ENCODE measurements at regions not wholly inside any gene's neighbourhood (a gene's known extent, or its start where the extent isn't known, plus 50 kb on each side); places are given as distances from the start of the nearest gene placed in this dataset.

DNA sequence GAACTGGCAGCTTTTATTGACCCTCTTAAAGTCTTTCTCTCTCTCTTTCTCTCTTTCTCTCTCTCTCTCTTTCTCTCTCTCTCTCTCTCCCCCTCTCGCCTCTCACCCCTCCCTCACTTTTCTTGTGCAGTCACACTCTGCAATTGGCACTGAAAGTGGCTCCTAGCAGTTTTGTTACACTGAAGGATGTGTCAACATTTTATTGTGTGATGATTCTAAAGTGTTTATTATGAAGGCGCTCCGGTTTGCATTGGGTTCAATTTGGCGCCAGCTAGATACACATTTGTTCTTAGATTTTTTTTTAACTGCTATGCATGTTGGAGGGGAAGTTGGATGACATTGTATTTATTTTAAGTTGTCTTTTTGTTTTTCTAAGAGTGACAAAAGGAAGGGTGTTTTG lies 64.0 kb upstream of the CHRM3 start:
- DNase-seq = no peak

DNA sequence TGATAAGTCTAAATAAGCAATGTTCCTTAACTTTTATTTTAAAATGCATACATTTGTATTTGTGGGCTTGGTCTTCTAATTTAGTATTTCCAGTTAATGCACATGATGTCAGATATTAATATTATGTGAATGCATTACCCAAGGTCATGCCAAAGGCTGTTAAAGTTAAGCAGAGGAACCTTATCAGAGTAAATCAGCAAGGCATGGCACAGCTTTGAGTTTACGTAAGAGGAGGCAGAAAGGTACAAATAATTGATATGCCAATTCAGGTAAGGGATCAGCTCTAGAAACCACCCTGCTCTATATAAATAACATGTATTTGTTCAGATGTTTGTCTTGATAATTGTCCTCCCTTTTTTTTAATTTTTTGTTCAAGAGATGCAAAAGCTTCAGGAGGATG lies 64.5 kb upstream of the CHRM3 start:
- DNase-seq = no peak

DNA sequence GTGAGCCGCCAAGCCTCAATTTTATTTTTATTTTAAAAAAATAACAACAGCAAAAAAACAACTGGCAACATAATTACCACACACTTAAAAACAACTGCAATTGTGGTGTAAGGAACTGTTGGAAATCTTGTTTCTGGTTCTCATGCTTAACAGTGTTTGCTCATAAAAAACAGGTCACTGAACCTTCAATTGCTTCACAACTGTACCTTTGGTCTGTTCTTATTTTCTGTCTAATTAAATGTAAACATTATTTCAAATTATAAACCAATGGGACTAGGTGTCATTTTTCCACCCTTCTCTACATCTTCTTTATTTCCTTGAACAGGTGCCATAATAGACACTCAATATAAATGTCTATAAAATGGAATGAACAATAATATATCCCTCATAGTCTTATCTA lies 68.4 kb upstream of the CHRM3 start:
- DNase-seq = no peak

DNA sequence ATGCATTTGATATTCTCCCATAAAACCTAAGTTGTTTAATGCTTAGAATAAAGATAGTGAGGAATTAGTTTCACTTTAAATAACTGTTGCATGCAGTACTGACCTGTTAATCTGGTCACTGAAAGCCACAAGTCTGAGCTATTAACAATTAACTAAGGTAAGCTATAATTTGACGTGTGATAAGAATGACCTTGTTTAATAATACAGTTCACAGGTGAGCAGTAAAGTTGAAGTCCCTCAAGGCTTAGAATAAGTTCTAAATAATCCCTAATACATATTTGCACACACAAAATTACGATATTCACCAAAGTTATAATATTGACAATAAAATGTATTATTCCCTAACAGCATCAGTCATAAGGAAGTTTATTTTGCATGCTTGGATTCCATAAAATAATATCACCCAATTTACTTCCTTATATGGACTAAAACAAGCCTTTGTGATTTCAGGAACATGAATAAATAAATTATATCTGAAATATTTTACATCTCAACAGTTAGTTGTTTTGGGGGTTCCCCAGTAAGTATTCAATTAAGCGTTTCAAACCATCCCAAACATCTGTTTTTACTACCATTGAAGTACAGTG lies 70.6 kb upstream of the CHRM3 start:
- no peak for DNase-seq

DNA sequence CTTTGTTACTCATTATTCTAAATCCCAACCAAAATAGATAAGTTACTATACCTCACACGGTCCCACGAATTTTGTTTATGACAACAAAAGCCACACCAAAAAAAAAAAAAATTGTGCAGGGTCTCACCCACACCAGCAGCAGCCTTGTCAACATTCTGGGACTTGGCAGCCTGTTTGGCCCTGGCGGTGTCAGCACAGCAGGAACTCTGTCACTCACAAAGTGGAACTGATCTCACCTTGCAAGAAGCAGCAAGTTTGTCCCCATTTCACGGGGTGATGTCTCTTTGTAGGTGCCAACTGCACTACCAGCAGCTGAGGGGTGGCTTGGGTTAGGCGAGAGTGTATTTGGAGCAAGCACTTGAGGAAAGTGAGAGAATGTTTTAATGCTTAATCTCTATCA lies 75.0 kb upstream of the CHRM3 start:
- no peak for DNase-seq

DNA sequence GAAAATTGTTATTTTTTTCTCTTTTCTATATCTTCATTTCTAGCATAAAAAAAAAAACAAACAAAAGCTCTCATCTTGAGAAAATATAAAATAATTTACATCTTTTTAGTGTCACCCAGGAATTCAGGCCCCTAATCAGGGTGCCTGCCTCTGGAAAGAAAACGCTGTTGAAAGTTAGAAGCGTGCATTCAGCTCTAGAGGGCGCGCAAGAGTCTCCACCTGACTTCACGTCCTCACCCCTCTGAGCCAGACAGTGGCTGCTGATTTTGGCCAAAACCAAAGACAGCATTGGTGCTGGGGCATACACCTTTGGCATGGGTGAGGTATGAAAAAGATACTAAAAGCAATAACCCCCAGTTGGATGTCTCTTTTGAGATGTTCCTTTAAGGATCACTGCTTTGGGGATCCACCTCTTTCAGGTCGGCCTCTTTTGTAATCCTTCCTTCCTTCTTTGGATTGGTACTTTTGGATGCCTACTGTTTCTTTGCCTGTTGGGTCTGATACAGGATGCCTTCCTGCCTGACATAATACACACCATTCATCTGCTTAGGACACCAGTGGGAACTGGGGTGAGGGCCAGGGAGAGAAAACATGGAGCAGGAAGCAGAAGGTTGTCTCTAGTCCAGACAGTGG lies 77.6 kb upstream of the CHRM3 start:
- peak; percentile 3 for DNase-seq

DNA sequence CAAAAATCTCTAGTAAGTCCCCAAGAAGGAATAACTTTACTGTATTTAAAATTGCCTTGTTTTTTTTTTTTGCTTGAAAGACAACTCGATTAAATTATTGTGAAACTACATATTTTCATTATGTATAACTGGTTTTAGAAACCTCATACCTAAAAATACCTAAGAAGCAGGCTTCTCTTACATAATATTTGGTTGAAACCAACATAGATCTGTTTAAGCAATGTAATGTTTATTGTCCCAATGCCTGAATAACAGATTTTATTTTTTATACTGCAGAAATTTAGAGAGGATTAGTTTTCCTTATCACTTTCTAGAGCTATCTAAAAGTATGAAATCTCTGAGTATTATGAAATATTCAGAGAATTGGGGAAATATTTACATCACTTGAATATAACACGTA lies 78.5 kb upstream of the CHRM3 start:
- no peak for DNase-seq

DNA sequence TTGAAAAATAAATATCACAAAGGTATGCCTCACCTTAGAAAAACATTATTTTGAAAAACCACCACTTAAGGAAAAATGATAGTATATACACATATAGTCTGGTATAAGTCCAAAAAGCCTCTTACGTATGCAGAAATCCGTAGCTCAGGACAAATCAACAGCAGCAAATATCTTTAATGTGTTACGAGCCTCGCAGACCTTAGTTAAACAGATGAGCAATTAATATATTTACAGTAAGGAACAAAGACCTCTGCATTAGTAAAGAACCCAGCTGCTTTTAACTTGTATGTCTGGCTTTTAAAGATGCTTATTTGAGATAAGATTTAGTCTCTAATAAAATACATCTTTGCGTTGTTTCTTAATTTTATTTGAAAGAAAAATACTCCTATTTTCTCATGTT lies 79.9 kb upstream of the CHRM3 start:
- no peak for DNase-seq

DNA sequence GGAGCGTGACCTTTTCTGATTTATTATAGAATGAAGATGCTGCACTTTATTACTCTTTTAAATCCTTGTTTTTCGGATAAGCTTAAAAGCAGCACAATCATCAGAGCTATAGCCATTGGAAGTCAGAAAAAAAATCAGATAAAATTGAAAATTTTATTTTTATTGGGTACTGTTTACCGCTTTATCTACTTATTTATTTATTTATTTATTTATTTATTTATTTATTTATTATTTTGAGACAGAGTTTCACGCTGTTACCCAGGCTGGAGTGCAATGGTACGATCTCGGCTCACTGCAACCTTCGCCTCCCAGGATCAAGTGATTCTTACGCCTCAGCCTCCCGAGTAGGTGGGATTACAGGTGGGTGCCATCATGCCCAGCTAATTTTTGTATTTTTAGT lies 83.1 kb upstream of the CHRM3 start:
- no peak for DNase-seq

DNA sequence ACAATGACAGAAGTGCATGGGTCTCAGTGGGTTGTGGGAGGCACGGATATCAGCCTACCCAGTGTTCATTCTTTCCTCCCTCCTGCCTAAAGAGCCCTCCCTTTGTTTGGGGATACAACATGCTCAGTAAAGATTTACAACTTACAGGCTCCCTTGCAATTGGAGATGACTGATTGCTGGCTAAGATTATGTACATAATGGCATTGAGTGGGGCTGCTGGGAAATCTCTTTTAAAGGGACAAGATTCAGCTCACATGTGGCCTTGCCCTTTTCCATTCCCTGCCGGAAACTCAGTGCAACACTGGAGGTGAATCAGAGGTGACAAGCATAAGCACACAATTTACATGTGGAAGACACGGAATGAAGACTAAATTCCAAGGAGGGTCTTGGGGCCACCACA lies 83.7 kb upstream of the CHRM3 start:
- no peak for DNase-seq

DNA sequence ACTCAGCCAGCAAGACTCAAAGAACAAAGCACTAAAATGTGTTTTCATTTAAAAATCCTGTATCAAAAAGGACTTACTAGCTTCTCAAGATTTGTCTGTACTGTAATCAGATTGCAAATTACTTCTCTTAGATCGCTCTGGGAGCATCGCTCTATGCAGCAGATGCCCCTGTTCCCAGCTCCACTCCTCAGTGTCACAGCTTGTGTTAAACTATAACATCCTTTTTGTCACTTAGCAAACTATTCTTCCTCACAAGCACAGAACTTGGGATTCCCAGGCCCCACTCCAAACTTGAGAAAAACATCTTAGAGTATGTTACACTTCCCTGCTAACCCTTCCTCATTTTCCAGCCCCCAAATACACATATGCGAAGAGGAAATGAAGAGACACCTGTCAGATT lies 85.1 kb upstream of the CHRM3 start:
- no peak for DNase-seq

DNA sequence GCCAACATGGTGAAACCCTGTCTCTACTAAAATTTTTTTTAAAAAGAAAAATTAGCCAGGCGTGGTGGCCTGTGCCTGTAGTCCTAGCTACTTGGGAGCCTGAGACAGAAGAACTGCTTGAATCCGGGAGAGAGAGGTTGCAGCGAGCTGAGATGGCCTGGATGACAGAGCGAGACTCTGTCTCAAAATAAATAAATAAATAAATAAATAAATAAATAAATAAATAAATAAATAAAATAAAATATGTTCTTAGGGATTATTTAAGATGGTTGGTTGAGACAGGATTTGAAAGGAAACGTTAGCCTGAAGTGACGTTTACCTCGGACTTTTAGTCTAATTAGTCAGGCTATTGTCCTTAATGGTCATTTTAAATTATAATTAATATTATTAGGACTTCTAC lies 88.5 kb upstream of the CHRM3 start:
- DNase-seq = no peak

DNA sequence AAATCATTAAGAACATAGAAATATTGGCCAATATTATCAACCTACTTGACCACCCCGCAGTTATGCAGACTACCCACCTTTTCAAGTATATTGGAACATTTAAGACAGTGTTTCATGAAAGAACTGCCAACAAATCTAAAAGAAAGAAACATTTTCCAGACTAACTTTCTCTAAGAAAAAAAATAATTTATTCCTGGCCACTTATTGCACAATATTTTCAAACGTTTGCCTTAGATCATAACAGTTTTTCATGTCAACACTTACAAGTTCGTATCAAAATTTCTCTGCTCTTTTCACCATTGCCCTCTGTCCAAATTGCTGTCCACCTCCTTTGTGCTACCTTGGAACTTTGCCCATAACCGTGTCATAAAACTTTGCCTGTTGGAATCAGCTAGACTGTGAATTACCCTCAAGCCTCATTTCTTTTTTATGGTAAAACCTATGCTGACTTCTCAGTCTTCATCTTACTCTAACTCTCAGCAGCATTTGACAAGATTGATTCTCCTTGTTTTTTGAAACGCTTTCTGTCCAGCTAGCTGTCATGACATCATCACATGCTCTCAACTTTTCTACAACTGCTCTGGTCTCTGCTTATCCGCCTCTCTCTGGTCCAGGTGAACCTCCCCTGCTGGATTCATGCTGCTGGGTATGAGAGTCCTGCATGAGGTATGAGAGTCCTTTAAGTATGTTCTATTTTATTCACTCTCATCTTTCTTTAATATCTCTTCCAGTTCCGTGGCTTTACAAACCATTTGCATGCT lies 92.8 kb upstream of the CHRM3 start:
- DNase-seq = no peak

DNA sequence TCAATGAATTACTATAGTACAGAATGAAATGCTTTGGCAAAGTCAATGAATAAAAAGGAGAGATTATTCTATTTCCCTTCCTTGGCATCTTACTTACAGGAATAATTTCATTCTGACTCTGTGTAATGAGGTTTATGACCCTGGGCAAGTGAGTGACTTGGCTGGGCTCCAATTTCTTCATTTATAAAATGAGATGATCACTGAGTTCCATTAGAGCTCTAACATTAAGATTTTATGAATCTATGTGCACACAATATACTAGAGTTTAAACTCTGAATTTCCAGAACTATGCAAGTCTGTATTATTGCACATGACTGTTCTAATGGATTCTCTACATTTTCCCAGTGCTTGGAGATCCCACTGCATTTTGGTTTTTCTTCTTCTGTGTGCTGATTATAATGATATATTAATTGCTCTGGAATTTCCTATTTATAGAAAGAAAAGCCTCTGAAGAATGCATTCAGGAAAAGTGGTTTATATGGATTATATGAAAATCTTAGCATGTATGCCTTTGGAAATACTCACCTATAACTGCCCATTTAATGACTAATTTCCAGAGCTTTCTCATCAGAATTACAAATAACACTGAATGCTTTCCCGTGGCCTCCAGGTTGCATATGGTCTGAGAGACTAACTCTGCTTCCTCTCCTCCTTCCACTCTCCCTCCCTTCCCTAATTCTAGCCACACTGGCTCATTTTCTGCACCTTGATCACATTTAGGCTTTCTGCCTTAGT lies 97.4 kb upstream of the CHRM3 start:
- no peak for DNase-seq

DNA sequence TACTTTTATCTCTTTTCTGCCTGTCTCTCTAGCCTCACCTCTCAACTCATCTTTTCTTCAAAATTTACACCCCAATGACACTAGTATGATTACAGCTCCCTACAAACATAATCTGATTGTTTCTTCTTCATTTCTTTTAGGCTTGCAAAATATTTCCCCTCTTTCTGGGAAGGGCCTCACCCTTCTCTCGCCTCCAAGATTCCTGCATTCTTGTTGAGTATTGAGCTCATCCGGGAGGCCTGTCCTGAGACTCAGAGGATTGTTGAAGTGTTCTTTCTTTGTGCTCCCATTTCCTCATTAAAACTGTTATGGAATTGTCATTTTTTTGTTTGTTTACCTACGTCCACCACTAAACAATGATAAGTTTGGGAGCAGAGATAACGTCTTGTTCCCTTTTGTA lies 99.1 kb upstream of the CHRM3 start:
- DNase-seq = no peak

DNA sequence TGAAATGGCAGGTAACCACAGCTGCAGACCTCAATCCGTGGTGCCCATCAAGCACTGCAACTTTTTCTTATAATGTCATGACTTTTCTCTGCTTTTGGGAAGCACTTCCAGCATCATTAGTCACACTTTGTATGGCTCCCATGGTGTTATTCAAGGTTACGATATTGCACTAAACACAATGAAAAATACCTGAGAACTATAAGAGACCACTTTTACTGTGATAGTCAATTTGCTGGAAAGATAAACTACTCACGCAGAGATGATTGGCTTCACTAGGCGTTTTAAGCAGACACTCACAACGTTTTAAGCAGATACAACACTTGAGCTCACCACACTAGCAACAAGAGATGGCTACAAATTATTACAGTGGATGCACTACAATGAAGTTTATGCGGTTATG lies 103.2 kb upstream of the CHRM3 start:
- DNase-seq = no peak

DNA sequence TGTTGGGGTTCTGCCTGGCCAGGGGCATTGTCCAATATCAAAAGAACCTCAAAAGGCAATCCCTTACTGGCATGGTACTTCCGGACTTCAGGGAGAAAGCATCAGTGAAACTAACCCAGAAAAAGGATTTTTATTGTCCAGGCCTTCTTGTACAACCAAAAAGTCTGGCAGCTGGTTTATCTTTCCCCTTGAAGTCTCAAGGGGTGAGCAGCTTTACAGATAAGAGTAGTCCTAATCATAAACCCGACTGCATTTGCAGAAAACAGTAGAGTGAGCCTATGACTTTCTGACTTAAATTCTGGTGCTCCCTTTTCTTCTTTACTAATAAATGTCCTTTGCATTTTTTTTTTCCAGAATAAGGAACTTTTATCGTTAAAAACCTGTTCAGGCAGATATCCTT lies 104.0 kb upstream of the CHRM3 start:
- DNase-seq = no peak

DNA sequence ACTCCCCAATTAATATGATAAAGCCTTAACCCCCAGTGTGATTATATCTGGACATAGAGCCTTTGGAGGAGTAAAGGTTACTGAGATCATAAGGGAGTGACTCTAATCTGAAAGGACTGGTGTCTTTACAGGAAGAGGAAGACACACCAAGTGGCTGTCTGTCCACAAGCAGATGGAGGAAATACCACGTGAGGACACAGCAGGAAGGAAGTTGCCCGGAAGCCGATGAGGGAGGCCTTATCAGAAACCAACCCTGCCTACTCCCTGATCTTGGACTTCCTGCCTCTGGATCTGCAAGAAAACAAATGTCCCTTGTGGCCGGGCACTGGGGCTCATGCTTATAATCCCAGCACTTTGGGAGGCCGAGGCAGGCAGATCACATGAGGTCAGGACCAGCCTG lies 110.3 kb upstream of the CHRM3 start:
- no peak for DNase-seq

DNA sequence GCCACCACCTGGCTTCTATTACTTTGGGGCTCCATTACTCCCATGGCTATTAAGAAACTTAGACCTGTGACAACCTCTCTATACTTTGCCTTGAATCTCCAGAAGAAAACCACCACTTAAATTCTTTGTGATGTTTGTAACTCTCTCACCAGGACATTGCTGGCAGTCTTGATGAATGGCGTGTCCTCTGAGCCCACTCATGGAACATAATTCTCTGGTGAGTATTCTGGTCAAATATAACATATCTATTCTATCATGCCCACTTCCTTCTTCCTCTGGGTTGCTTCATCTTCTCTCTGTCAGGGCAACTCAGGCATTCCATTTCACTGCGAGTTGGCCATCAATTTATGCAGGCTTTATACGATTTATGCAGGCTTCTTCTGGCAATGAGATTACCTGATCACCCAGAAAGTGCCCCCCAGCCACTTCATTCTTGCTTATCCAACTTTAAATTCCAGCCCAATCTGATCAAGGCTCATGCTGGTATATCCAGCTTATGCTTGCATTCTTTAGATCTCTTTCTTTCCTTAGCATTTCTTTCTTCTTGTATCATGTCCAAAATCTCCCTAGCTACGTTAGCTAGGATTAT lies 112.0 kb upstream of the CHRM3 start:
- DNase-seq = no peak

DNA sequence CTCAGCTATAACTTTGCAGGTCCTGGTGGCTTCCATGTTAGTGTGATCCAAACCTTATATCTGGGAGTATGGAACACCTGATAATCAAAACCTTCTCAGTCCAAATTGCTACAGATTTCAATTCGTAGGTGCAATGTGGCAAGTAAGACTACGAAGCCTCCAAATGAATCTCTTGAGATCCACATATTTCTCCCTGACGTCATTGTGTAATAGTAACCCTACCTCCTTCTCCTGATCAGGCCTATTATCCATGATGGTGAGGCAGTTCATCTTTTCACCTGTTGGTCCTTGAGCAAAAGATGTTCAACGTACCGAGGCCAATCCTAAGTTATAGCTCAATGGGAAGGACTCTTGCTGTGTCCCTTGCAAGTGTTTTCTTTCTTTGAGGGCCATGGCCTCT lies 115.9 kb upstream of the CHRM3 start:
- DNase-seq = no peak

DNA sequence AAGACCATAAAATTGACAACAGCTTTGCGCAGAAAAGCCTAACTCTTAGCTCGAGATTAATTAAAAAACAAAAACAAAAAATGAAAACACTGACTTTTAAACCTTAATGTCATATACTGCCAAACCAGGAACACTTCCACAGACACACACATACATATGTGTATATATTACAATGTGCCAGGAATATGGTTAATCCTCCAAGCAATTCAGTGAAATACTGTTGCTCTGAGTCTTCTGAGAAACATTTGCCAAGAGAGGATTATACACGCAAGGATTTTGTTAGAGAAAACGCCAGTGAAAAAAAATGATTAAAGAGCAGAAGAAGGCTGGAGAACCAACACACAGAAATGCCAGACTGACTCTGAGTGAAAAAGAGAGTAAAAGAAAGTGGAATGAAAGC lies 116.7 kb upstream of the CHRM3 start:
- no peak for DNase-seq

DNA sequence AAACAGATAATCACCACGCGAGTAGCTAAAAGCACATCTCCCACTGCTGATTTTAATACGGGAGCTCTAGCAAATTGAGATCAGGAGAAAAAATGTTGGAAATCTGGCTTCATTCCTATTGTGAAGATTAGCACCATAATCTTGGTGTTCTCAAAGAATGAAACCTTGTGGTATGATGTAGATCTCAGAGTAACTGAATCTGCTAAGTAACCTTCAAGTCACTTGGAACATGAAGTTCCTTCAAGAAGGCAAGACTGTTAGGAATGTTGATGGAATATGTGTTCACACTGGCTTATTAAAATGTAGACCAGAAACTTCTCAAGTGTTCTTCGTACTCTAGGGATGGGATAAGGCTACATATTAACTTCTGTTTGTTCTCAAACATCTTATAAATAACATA lies 117.4 kb upstream of the CHRM3 start:
- no peak for DNase-seq

DNA sequence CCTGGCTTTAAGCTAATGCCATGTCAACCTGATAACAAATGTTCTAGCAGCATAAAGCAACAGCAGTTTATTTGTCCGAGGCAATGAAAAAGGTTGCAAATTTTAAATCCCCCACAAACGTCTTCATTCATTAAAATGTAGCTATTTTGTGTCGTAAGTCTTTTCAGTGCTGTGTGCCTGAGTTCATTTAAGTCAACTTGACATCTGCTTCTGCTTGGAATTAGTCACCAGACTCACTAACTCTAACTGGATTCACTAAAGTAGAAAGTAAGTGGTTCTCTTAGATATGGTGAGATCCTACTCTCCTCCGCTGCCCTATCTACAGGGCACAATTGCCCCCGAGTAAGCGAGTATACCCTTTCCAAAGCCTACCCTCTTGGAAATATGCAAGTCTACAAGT lies 118.4 kb upstream of the CHRM3 start:
- DNase-seq = no peak

DNA sequence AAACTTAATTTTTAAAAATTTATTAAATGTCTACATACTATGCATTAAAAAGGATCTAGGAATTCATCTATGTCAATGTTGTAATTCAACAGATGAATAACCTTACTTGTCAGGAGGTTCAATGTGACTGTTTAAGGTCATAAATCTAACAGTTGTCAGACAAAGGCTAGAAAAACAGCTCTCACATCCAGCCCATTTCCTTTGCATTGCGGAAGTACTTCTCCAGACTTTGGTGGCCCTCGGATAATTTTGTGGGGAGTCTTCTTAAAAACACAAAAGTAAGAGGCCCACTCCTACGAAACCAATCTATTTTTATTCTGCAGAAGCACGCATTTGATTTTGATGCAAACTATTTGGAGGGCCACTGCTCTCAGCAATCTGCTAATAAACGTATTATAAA lies 122.6 kb upstream of the CHRM3 start:
- no peak for DNase-seq
